ENCODE measurements at regions not wholly inside any gene's neighbourhood (a gene's known extent, or its start where the extent isn't known, plus 50 kb on each side); places are given as distances from the start of the nearest gene placed in this dataset.

- no peak for TF ChIP-seq POLR2AphosphoS5 (IDR thresholded peaks at IDR 0.05; ENCODE audit: borderline replicate concordance, low read depth, low read length)
- no peak for TF ChIP-seq FOXP2 (optimal IDR thresholded peaks at IDR 0.05; ENCODE audit: control extremely low read depth, extremely low read length, insufficient read depth)
- no peak for TF ChIP-seq EZH2 (IDR thresholded peaks at IDR 0.05)
These were observed 786.2 kb downstream of the C6orf118 start for GRCh38 chr6:164523087-164523654.
